Loucy (cell line): ENCODE measurements at regions not wholly inside any gene's neighbourhood (a gene's known extent, or its start where the extent isn't known, plus 50 kb on each side); places are given as distances from the start of the nearest gene placed in this dataset.

ENCODE experiments used
- EZH2phosphoT487 ChIP-seq: fragments of 200-600 bp; IDR thresholded peaks from 2 replicates; pipeline ENCODE4 v1.6.1; 2018; ENCODE audit warnings: antibody characterized with exemption, mild to moderate bottlenecking, moderate library complexity, borderline replicate concordance
- TF ChIP-seq, protein P1 (sequence below): fragments of 200-600 bp; sonication (generic); conservative IDR thresholded peaks from 2 replicates; pipeline ENCODE4 v1.5.1; 2014; ENCODE audit warnings: mild to moderate bottlenecking, antibody characterized with exemption, low read length

GRCh38 chr12:102631274-102631673 is 150.9 kb upstream of the IGF1 start:
- TF ChIP-seq, protein P1, sequence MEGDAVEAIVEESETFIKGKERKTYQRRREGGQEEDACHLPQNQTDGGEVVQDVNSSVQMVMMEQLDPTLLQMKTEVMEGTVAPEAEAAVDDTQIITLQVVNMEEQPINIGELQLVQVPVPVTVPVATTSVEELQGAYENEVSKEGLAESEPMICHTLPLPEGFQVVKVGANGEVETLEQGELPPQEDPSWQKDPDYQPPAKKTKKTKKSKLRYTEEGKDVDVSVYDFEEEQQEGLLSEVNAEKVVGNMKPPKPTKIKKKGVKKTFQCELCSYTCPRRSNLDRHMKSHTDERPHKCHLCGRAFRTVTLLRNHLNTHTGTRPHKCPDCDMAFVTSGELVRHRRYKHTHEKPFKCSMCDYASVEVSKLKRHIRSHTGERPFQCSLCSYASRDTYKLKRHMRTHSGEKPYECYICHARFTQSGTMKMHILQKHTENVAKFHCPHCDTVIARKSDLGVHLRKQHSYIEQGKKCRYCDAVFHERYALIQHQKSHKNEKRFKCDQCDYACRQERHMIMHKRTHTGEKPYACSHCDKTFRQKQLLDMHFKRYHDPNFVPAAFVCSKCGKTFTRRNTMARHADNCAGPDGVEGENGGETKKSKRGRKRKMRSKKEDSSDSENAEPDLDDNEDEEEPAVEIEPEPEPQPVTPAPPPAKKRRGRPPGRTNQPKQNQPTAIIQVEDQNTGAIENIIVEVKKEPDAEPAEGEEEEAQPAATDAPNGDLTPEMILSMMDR, result no peak
- TF ChIP-seq EZH2phosphoT487, result no peak
